Endodermal cell (in vitro differentiated cells): ENCODE measurements at regions not wholly inside any gene's neighbourhood (a gene's known extent, or its start where the extent isn't known, plus 50 kb on each side); places are given as distances from the start of the nearest gene placed in this dataset.

Experiments used
- DNase-seq: peaks from one replicate; pipeline ENCODE4 v3.0.0-alpha.2; 2017
- H3K27ac ChIP-seq: 2 replicates; pipeline ENCODE4 v1.5.1; 2013; ENCODE audit warnings: mild to moderate bottlenecking, low read depth, low read length, moderate library complexity
- H3K27me3 ChIP-seq: 2 replicates; pipeline ENCODE4 v1.6.1; 2013; ENCODE audit warnings: mild to moderate bottlenecking, low read length, moderate library complexity; ENCODE audit not compliant: insufficient read depth, control insufficient read depth, poor library complexity, severe bottlenecking
- H3K36me3 ChIP-seq: 2 replicates; pipeline ENCODE4 v1.7.0; 2013; ENCODE audit warnings: mild to moderate bottlenecking, low read length, moderate library complexity; ENCODE audit not compliant: control insufficient read depth, insufficient read depth
- H3K4me1 ChIP-seq: one replicate; pipeline ENCODE4 v1.7.0; 2013; ENCODE audit warnings: low read length; ENCODE audit not compliant: control insufficient read depth, insufficient read depth
- H3K4me3 ChIP-seq: 2 replicates; pipeline ENCODE4 v1.5.1; 2013; ENCODE audit warnings: mild to moderate bottlenecking, low read length, moderate library complexity
- H3K9ac ChIP-seq: 2 replicates; pipeline ENCODE4 v1.6.1; 2013; ENCODE audit warnings: mild to moderate bottlenecking, low read length, moderate library complexity; ENCODE audit not compliant: poor library complexity, severe bottlenecking; ENCODE audit errors: extremely low read depth
- H3K9me3 ChIP-seq: 2 replicates; pipeline ENCODE4 v1.6.1; 2013; ENCODE audit warnings: mild to moderate bottlenecking, low read length, moderate library complexity; ENCODE audit not compliant: control insufficient read depth
- H3K27ac Mint-ChIP-seq: 2 replicates; pipeline ENCODE4 v1.8.0; 2020; ENCODE audit warnings: mixed read lengths
- H3K27me3 Mint-ChIP-seq: 2 replicates; pipeline ENCODE4 v1.8.0; 2021; ENCODE audit warnings: mild to moderate bottlenecking, mixed read lengths; ENCODE audit not compliant: insufficient read depth
- H3K36me3 Mint-ChIP-seq: 2 replicates; pipeline ENCODE4 v1.8.0; 2020; ENCODE audit warnings: low read depth, mixed read lengths
- H3K4me1 Mint-ChIP-seq: 2 replicates; pipeline ENCODE4 v1.8.0; 2020; ENCODE audit warnings: mixed read lengths
- H3K4me3 Mint-ChIP-seq: 2 replicates; pipeline ENCODE4 v1.8.0; 2020; ENCODE audit warnings: mild to moderate bottlenecking, moderate library complexity, mixed read lengths
- H3K9me3 Mint-ChIP-seq: 2 replicates; pipeline ENCODE4 v1.8.0; 2020; ENCODE audit warnings: mild to moderate bottlenecking, mixed read lengths
- WGBS, 2 experiments: methylation state at CpG; one replicate each; pipeline versions ENCODE4 v1.1.5 to v1.1.7; 2013; ENCODE audit warnings: missing lambda C conversion rate in 2 of 2, mixed read lengths in 1 of 2; ENCODE audit not compliant: insufficient coverage in 1 of 2, insufficient read length in 1 of 2; 5-methylcytosine and 5-hydroxymethylcytosine counted together
- TF ChIP-seq, protein P1 (sequence below): fragments of 200-600 bp; sonication (generic); conservative IDR thresholded peaks from 2 replicates; pipeline ENCODE4 v1.5.0; 2021; ENCODE audit warnings: antibody characterized with exemption, mild to moderate bottlenecking

GRCh38 chr2:138147796-138148195 is 183.5 kb downstream of the HNMT start:
- 86 to 100% methylated on average over 2 of the region's 2 CpGs for WGBS, 2 experiments
- Mint-ChIP-seq H3K36me3 (no peaks in the 10 kb centered on the region), H3K4me3 (no peak overlapping the region), H3K4me1 (no peaks in the 10 kb centered on the region), H3K27ac (no peak overlapping the region), H3K27me3 (no peaks in the 10 kb centered on the region), H3K9me3 (no peaks in the 10 kb centered on the region)
- H3K4me1 ChIP-seq, result no peaks in the 10 kb centered on the region
- H3K36me3 ChIP-seq, result no peaks in the 10 kb centered on the region
- TF ChIP-seq, protein P1, sequence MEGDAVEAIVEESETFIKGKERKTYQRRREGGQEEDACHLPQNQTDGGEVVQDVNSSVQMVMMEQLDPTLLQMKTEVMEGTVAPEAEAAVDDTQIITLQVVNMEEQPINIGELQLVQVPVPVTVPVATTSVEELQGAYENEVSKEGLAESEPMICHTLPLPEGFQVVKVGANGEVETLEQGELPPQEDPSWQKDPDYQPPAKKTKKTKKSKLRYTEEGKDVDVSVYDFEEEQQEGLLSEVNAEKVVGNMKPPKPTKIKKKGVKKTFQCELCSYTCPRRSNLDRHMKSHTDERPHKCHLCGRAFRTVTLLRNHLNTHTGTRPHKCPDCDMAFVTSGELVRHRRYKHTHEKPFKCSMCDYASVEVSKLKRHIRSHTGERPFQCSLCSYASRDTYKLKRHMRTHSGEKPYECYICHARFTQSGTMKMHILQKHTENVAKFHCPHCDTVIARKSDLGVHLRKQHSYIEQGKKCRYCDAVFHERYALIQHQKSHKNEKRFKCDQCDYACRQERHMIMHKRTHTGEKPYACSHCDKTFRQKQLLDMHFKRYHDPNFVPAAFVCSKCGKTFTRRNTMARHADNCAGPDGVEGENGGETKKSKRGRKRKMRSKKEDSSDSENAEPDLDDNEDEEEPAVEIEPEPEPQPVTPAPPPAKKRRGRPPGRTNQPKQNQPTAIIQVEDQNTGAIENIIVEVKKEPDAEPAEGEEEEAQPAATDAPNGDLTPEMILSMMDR, result no peak
- H3K27me3 ChIP-seq, result no peaks in the 10 kb centered on the region
- no peaks in the 10 kb centered on the region for H3K9me3 ChIP-seq
- no peak overlapping the region for H3K9ac ChIP-seq
- H3K27ac ChIP-seq, result no peak overlapping the region
- DNase-seq, result no peak
- no peak overlapping the region for H3K4me3 ChIP-seq

GRCh38 chr2:138155304-138155703 is 191.0 kb downstream of the HNMT start:
- H3K9me3 ChIP-seq, result no peaks in the 10 kb centered on the region
- H3K4me3 Mint-ChIP-seq, result no peak overlapping the region
- no peak for DNase-seq
- H3K4me1 Mint-ChIP-seq, result peaks cover 11% of the 10 kb centered on the region
- no peaks in the 10 kb centered on the region for H3K4me1 ChIP-seq
- no peaks in the 10 kb centered on the region for H3K27me3 ChIP-seq
- TF ChIP-seq, protein P1, result no peak
- no peak overlapping the region for H3K9ac ChIP-seq
- H3K27me3 Mint-ChIP-seq, result no peaks in the 10 kb centered on the region
- H3K36me3 ChIP-seq, result no peaks in the 10 kb centered on the region
- no peaks in the 10 kb centered on the region for H3K9me3 Mint-ChIP-seq
- H3K27ac ChIP-seq, result no peak overlapping the region
- H3K36me3 Mint-ChIP-seq, result no peaks in the 10 kb centered on the region
- H3K4me3 ChIP-seq, result no peak overlapping the region
- H3K27ac Mint-ChIP-seq, result no peak overlapping the region
- 100% methylated on average over 1 of the region's 1 CpG; no CpG with 5 or more reads in 1 of the 2 experiments for WGBS, 2 experiments

DNA sequence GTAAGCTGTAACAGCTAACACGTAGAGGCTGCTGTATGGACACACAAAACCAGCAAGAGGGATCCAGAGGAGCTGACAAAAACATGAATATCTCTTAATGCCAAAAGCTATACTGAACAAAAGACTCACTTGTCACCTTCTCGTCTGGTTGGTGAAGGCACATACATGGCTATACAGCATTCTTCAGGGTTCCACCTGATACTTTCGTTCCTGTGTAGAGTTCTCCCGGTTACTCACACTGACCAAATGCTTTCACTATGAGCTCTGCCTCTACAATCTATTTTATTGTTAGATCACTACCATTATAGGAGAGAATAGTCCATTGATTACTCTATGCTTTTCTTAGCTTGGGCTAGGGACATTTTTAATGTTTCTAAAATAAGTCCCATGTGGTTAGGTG is 193.1 kb downstream of the HNMT start:
- H3K4me3 Mint-ChIP-seq, result no peak overlapping the region
- Histone ChIP-seq H3K27me3 (no peaks in the 10 kb centered on the region), H3K9ac (no peak overlapping the region), H3K4me1 (no peaks in the 10 kb centered on the region), H3K4me3 (no peak overlapping the region), H3K36me3 (no peaks in the 10 kb centered on the region), H3K27ac (no peak overlapping the region), H3K9me3 (no peaks in the 10 kb centered on the region)
- H3K27me3 Mint-ChIP-seq, result no peaks in the 10 kb centered on the region
- TF ChIP-seq, protein P1, result no peak
- H3K36me3 Mint-ChIP-seq, result no peaks in the 10 kb centered on the region
- WGBS, 2 experiments, result 94 to 100% methylated on average over 2 to 4 of the region's 4 CpGs
- no peak overlapping the region for H3K27ac Mint-ChIP-seq
- H3K9me3 Mint-ChIP-seq, result no peaks in the 10 kb centered on the region
- no peak for DNase-seq
- peaks cover 11% of the 10 kb centered on the region for H3K4me1 Mint-ChIP-seq
